HEK293 (cell line): ENCODE measurements at regions not wholly inside any gene's neighbourhood (a gene's known extent, or its start where the extent isn't known, plus 50 kb on each side); places are given as distances from the start of the nearest gene placed in this dataset.

Experiments used
- KLF16 ChIP-seq: fragments of 450-650 bp; formaldehyde crosslinking; IDR thresholded peaks from 2 replicates; pipeline ENCODE4 v1.5.1; 2017; ENCODE audit warnings: missing biosample characterization, missing genetic modification characterization
- RBAK ChIP-seq: fragments of 450-650 bp; formaldehyde crosslinking; IDR thresholded peaks from 2 replicates; pipeline ENCODE4 v1.5.1; 2016; ENCODE audit warnings: missing biosample characterization, missing genetic modification characterization
- SALL2 ChIP-seq: fragments of 450-650 bp; formaldehyde crosslinking; IDR thresholded peaks from 2 replicates; pipeline ENCODE4 v1.5.0; 2017; ENCODE audit warnings: missing biosample characterization, mild to moderate bottlenecking, missing genetic modification characterization, borderline replicate concordance
- ZBTB1 ChIP-seq: fragments of 450-650 bp; formaldehyde crosslinking; IDR thresholded peaks from 2 replicates; pipeline ENCODE4 v1.5.1; 2016; ENCODE audit warnings: missing biosample characterization, missing genetic modification characterization
- ZNF23 ChIP-seq: fragments of 450-650 bp; formaldehyde crosslinking; IDR thresholded peaks from 2 replicates; pipeline ENCODE4 v1.5.1; 2016; ENCODE audit warnings: missing biosample characterization, missing genetic modification characterization, borderline replicate concordance
- ZNF274 ChIP-seq, 2 experiments: fragments of 200-500 bp in 1 of 2; fragments of 450-650 bp in 1 of 2; sonication (Bioruptor generic) in 1 of 2; formaldehyde crosslinking in 1 of 2; IDR thresholded peaks; 2 replicates each; pipeline versions ENCODE4 v1.5.1 to v1.6.1; 2014 to 2016; ENCODE audit warnings: borderline replicate concordance in 1 of 2, inconsistent platforms in 1 of 2, low read length in 1 of 2, missing biosample characterization in 1 of 2, missing genetic modification characterization in 1 of 2
- TF ChIP-seq, protein P1 (sequence below): fragments of 450-650 bp; formaldehyde crosslinking; IDR thresholded peaks from 2 replicates; pipeline ENCODE4 v1.5.1; 2016; ENCODE audit warnings: missing biosample characterization, missing genetic modification characterization
- TF ChIP-seq, protein P2 (sequence below): fragments of 450-650 bp; formaldehyde crosslinking; IDR thresholded peaks from 2 replicates; pipeline ENCODE4 v1.5.1; 2016; ENCODE audit warnings: missing biosample characterization, missing genetic modification characterization
- TF ChIP-seq, protein P3 (sequence below): fragments of 450-650 bp; formaldehyde crosslinking; IDR thresholded peaks from 2 replicates; pipeline ENCODE4 v1.5.1; 2016; ENCODE audit warnings: missing biosample characterization, missing genetic modification characterization
- TF ChIP-seq, protein P4 (sequence below): fragments of 450-650 bp; formaldehyde crosslinking; IDR thresholded peaks from 2 replicates; pipeline ENCODE4 v1.5.1; 2016; ENCODE audit warnings: missing biosample characterization, missing genetic modification characterization, low read depth
- TF ChIP-seq, protein P5 (sequence below): fragments of 450-650 bp; formaldehyde crosslinking; IDR thresholded peaks from 2 replicates; pipeline ENCODE4 v1.5.1; 2017; ENCODE audit warnings: missing biosample characterization, missing genetic modification characterization

DNA sequence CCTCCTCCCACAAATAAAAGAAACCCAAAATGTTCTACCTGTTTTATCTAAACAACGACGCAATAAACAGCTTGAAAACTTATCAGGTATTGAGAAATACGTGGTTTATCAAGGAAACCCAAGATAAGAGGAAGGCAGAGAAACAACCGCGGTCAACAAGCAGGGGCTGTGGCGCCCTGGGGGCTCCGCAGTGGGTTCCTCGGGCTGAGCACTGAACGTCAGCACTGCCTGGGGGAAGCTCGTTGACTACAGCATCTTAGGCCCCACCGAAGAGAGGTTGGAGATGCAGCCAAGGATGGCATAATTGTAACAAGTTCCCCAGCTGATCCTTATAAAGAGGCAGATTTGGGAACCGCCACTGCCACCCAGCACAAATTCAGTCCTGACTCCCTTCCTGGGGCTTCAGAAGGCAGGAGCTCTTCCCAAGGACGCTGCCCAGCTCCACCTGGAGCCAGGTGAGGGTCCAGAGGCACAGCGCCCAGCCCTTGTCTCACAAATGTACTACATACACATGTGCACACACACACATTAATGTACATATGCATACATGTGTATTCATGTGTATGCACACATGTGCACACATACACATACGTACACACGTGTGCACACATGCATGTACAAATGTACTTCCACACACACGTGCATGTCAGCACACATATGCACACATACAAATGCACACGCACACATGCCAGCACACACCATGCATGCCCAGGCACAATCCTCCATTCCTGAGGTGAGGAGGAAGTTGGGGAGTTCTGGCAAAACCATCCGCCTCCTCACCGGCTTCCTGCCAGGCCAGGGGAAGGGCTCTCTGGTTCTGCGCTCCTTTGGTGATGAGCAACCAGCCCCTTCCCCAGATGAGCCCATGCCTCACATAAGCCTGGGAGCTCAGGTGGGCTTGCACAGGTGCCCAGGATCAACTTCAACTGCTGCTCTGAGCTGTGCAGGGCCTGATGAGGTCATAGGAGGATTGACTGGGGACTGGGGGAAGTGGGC, 251.1 kb downstream of the NPHP4 start:
- no peak for TF ChIP-seq RBAK (tag by site-specific recombination)
- TF ChIP-seq, protein P1, sequence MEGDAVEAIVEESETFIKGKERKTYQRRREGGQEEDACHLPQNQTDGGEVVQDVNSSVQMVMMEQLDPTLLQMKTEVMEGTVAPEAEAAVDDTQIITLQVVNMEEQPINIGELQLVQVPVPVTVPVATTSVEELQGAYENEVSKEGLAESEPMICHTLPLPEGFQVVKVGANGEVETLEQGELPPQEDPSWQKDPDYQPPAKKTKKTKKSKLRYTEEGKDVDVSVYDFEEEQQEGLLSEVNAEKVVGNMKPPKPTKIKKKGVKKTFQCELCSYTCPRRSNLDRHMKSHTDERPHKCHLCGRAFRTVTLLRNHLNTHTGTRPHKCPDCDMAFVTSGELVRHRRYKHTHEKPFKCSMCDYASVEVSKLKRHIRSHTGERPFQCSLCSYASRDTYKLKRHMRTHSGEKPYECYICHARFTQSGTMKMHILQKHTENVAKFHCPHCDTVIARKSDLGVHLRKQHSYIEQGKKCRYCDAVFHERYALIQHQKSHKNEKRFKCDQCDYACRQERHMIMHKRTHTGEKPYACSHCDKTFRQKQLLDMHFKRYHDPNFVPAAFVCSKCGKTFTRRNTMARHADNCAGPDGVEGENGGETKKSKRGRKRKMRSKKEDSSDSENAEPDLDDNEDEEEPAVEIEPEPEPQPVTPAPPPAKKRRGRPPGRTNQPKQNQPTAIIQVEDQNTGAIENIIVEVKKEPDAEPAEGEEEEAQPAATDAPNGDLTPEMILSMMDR (tag by site-specific recombination), result no peak
- TF ChIP-seq, protein P2, sequence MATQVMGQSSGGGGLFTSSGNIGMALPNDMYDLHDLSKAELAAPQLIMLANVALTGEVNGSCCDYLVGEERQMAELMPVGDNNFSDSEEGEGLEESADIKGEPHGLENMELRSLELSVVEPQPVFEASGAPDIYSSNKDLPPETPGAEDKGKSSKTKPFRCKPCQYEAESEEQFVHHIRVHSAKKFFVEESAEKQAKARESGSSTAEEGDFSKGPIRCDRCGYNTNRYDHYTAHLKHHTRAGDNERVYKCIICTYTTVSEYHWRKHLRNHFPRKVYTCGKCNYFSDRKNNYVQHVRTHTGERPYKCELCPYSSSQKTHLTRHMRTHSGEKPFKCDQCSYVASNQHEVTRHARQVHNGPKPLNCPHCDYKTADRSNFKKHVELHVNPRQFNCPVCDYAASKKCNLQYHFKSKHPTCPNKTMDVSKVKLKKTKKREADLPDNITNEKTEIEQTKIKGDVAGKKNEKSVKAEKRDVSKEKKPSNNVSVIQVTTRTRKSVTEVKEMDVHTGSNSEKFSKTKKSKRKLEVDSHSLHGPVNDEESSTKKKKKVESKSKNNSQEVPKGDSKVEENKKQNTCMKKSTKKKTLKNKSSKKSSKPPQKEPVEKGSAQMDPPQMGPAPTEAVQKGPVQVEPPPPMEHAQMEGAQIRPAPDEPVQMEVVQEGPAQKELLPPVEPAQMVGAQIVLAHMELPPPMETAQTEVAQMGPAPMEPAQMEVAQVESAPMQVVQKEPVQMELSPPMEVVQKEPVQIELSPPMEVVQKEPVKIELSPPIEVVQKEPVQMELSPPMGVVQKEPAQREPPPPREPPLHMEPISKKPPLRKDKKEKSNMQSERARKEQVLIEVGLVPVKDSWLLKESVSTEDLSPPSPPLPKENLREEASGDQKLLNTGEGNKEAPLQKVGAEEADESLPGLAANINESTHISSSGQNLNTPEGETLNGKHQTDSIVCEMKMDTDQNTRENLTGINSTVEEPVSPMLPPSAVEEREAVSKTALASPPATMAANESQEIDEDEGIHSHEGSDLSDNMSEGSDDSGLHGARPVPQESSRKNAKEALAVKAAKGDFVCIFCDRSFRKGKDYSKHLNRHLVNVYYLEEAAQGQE, result no peak
- TF ChIP-seq KLF16 (tag by site-specific recombination), result no peak
- TF ChIP-seq ZBTB1 (tag by site-specific recombination), result no peak
- no peak for TF ChIP-seq SALL2 (tag by site-specific recombination)
- TF ChIP-seq, protein P3, sequence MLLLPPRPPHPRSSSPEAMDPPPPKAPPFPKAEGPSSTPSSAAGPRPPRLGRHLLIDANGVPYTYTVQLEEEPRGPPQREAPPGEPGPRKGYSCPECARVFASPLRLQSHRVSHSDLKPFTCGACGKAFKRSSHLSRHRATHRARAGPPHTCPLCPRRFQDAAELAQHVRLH (tag by site-specific recombination), result no peak
- TF ChIP-seq, protein P4, sequence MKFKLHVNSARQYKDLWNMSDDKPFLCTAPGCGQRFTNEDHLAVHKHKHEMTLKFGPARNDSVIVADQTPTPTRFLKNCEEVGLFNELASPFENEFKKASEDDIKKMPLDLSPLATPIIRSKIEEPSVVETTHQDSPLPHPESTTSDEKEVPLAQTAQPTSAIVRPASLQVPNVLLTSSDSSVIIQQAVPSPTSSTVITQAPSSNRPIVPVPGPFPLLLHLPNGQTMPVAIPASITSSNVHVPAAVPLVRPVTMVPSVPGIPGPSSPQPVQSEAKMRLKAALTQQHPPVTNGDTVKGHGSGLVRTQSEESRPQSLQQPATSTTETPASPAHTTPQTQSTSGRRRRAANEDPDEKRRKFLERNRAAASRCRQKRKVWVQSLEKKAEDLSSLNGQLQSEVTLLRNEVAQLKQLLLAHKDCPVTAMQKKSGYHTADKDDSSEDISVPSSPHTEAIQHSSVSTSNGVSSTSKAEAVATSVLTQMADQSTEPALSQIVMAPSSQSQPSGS (tag by site-specific recombination), result no peak
- no peak for TF ChIP-seq ZNF274 (IDR thresholded peaks at IDR 0.05; ENCODE audit: low read length)
- TF ChIP-seq ZNF274 (tag by site-specific recombination; IDR thresholded peaks at IDR 0.05; ENCODE audit: borderline replicate concordance), result no peak
- TF ChIP-seq, protein P5, sequence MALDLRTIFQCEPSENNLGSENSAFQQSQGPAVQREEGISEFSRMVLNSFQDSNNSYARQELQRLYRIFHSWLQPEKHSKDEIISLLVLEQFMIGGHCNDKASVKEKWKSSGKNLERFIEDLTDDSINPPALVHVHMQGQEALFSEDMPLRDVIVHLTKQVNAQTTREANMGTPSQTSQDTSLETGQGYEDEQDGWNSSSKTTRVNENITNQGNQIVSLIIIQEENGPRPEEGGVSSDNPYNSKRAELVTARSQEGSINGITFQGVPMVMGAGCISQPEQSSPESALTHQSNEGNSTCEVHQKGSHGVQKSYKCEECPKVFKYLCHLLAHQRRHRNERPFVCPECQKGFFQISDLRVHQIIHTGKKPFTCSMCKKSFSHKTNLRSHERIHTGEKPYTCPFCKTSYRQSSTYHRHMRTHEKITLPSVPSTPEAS (tag by site-specific recombination), result no peak
- no peak for TF ChIP-seq ZNF23 (tag by site-specific recombination)
